ENCODE measurements at regions not wholly inside any gene's neighbourhood (a gene's known extent, or its start where the extent isn't known, plus 50 kb on each side); places are given as distances from the start of the nearest gene placed in this dataset.

- DNase-seq (ENCODE audit: extremely low read depth in 1 of 4, low spot score in 3 of 4) (no peak), FAIRE-seq (no peak), ATAC-seq (no peak)
- WGBS (ENCODE audit: insufficient coverage, low coverage, missing lambda C conversion rate): 0% methylated on average over 2 of the region's 2 CpGs
- ChIA-PET CTCF (ENCODE audit: low intra/inter-chr PET ratio) (no interaction called here), POLR2A (no interaction called here)
- Histone ChIP-seq H3K9me1 (ENCODE audit: control insufficient read depth, insufficient read depth, low read length) (no peaks in the 10 kb centered on the region), H2AFZ (ENCODE audit: low read depth, low read length) (no peak overlapping the region), H3K27me3 (ENCODE audit: control insufficient read depth in 2 of 2, insufficient read depth in 2 of 2, low read length in 2 of 2) (no peaks in the 10 kb centered on the region), H3K4me2 (ENCODE audit: insufficient read depth, low read length) (no peak overlapping the region), H4K20me1 (replicated peaks; ENCODE audit: control insufficient read depth, insufficient read depth, low read length) (no peaks in the 10 kb centered on the region), H3K79me2 (ENCODE audit: control insufficient read depth, insufficient read depth, low read length) (no peaks in the 10 kb centered on the region), H3K27ac (ENCODE audit: extremely low read depth, low read depth, low read length) (no peak overlapping the region), H3K4me3 (no peak overlapping the region), H3K36me3 (ENCODE audit: control insufficient read depth, insufficient read depth, low read length) (no peaks in the 10 kb centered on the region), H3K4me1 (replicated peaks in 1 of 2; ENCODE audit: control insufficient read depth in 2 of 2, insufficient read depth in 2 of 2, low read length in 2 of 2) (no peaks in the 10 kb centered on the region), H3K9me3 (replicated peaks; ENCODE audit: control insufficient read depth, insufficient read depth, low read depth, low read length) (no peaks in the 10 kb centered on the region), H3K9ac (ENCODE audit: insufficient read depth in 1 of 2, low read depth in 2 of 2, low read length in 2 of 2) (no peak overlapping the region)
- BruUV-seq (replicated peaks): no TSS peak
- in situ Hi-C loops (cut with MboI): no loop called here
- TF ChIP-seq CBX5 (IDR thresholded peaks at IDR 0.05; ENCODE audit: borderline replicate concordance, low read depth) (no peak), ZNF766 (CRISPR knock-in tag; conservative IDR thresholded peaks at IDR 0.05) (peak; percentile 49; the same call in 1 of the 2 replicates), CBX1 (IDR thresholded peaks at IDR 0.05; ENCODE audit: low read depth) (no peak), DLX4 (CRISPR knock-in tag; IDR thresholded peaks at IDR 0.05) (no peak), MEIS2 (IDR thresholded peaks at IDR 0.05; ENCODE audit: partially characterized antibody) (no peak), HDAC3 (IDR thresholded peaks at IDR 0.05; ENCODE audit: borderline replicate concordance, partially characterized antibody) (no peak), ZBTB33 (CRISPR knock-in tag; IDR thresholded peaks at IDR 0.05) (no peak)
- intact Hi-C loops (cut with micrococcal nuclease): no loop called here
Observed at GRCh38 chr1:218592688-218593087, 247.6 kb downstream of the TGFB2 start.
